ENCODE measurements at regions not wholly inside any gene's neighbourhood (a gene's known extent, or its start where the extent isn't known, plus 50 kb on each side); places are given as distances from the start of the nearest gene placed in this dataset.

GRCh38 chr16:13554643-13555042 lies 365.3 kb upstream of the ERCC4 start:
- TF ChIP-seq CTCF (conservative IDR thresholded peaks at IDR 0.05) = no peak
- no peak overlapping the region for H3K14ac ChIP-seq (ENCODE audit: insufficient read depth, low read length)
- no peak overlapping the region for H3K56ac ChIP-seq (ENCODE audit: insufficient read length, low read depth, low read length)
- H3K18ac ChIP-seq (ENCODE audit: insufficient read length, low read depth, low read length) = no peak overlapping the region
- WGBS (ENCODE audit: extremely low coverage, insufficient read length, low lambda C conversion rate) = no CpG with 5 or more reads among the region's 5 CpGs
- H3K27ac ChIP-seq (ENCODE audit: insufficient read length, low read depth, low read length) = no peak overlapping the region
- no peaks in the 10 kb centered on the region for H3K27me3 ChIP-seq (ENCODE audit: insufficient read depth, low read length)
- Mint-ChIP-seq H3K27ac (no peak overlapping the region), H3K4me1 (peaks cover 28 to 36% of the 10 kb centered on the region in 2 experiments), H3K36me3 (ENCODE audit: insufficient read depth in 1 of 3, low read depth in 3 of 3) (no peaks in the 10 kb centered on the region), H3K9me3 (no peaks in the 10 kb centered on the region), H3K4me3 (no peak overlapping the region), H3K27me3 (ENCODE audit: low read depth) (no peaks in the 10 kb centered on the region; the same call in 1 of the 2 replicates)
- no peaks in the 10 kb centered on the region for H3K9me3 ChIP-seq (ENCODE audit: control insufficient read depth, low read depth, low read length)
- no peaks in the 10 kb centered on the region for H4K20me1 ChIP-seq (ENCODE audit: control insufficient read depth, insufficient read depth, insufficient read length)
- H4K8ac ChIP-seq (replicated peaks; ENCODE audit: insufficient read length, low read depth, low read length) = no peak overlapping the region
- no peak overlapping the region for H2BK120ac ChIP-seq (ENCODE audit: low read depth, low read length, poor library complexity, severe bottlenecking)
- H3K4ac ChIP-seq (ENCODE audit: low read depth, low read length) = no peak overlapping the region
- no peaks in the 10 kb centered on the region for H3K79me1 ChIP-seq (ENCODE audit: insufficient read depth, low read depth, low read length, poor library complexity, severe bottlenecking)
- no peak overlapping the region for H2BK15ac ChIP-seq (ENCODE audit: low read depth, low read length)
- no peak overlapping the region for H3K23ac ChIP-seq (ENCODE audit: insufficient read length, low read depth, low read length)
- H3T11ph ChIP-seq (ENCODE audit: low read length) = no peak overlapping the region
- DNase-seq = no peak
- H2BK5ac ChIP-seq (ENCODE audit: insufficient read length, low read length) = no peak overlapping the region
- no peak overlapping the region for H2BK20ac ChIP-seq (ENCODE audit: low read depth, low read length, poor library complexity, severe bottlenecking)
- H3K4me1 ChIP-seq (ENCODE audit: insufficient read depth, low read length) = peaks cover 8% of the 10 kb centered on the region; the same call in 1 of the 2 replicates
- H2AK5ac ChIP-seq (ENCODE audit: insufficient read length, low read length) = no peak overlapping the region
- no peaks in the 10 kb centered on the region for H3K23me2 ChIP-seq (ENCODE audit: insufficient read length, low read depth, low read length, poor library complexity, severe bottlenecking)
- H4K5ac ChIP-seq (ENCODE audit: insufficient read length, low read depth, low read length) = no peak overlapping the region
- H3K4me2 ChIP-seq (ENCODE audit: insufficient read depth, insufficient read length, low read length) = no peak overlapping the region
- H3K79me2 ChIP-seq (ENCODE audit: insufficient read depth, low read length) = no peaks in the 10 kb centered on the region
- no peak overlapping the region for H4K91ac ChIP-seq (ENCODE audit: insufficient read length, low read depth, low read length)
- H2AFZ ChIP-seq (ENCODE audit: low read length) = no peak overlapping the region
- H2BK12ac ChIP-seq (ENCODE audit: insufficient read length, low read depth, low read length) = no peak overlapping the region
- no peak overlapping the region for H3K9ac ChIP-seq (ENCODE audit: extremely low read depth, insufficient read length, low read length)
